NB4 (cell line): ENCODE measurements at regions not wholly inside any gene's neighbourhood (a gene's known extent, or its start where the extent isn't known, plus 50 kb on each side); places are given as distances from the start of the nearest gene placed in this dataset.

ENCODE experiments used
- CTCF ChIP-seq: IDR thresholded peaks from one replicate; pipeline ENCODE4 v1.5.1; 2012; ENCODE audit warnings: low read depth, low read length
- MAX ChIP-seq: IDR thresholded peaks from 2 replicates; pipeline ENCODE4 v1.6.1; 2011; ENCODE audit warnings: low read depth, low read length
- POLR2A ChIP-seq: IDR thresholded peaks from 2 replicates; pipeline ENCODE4 v1.6.1; 2011; ENCODE audit warnings: mild to moderate bottlenecking; ENCODE audit not compliant: insufficient read length; ENCODE audit errors: extremely low read depth

- TF ChIP-seq POLR2A (no peak), MAX (no peak), CTCF (no peak)
Measured at GRCh38 chr20:11403711-11404110, 514.0 kb upstream of the BTBD3 start.
